ENCODE measurements at regions not wholly inside any gene's neighbourhood (a gene's known extent, or its start where the extent isn't known, plus 50 kb on each side); places are given as distances from the start of the nearest gene placed in this dataset.
"Not testable (repeated sequence)": the region's sequence is repeated elsewhere in the genome, so short reads cannot be mapped to it uniquely, and the experiment has no call there.

DNA sequence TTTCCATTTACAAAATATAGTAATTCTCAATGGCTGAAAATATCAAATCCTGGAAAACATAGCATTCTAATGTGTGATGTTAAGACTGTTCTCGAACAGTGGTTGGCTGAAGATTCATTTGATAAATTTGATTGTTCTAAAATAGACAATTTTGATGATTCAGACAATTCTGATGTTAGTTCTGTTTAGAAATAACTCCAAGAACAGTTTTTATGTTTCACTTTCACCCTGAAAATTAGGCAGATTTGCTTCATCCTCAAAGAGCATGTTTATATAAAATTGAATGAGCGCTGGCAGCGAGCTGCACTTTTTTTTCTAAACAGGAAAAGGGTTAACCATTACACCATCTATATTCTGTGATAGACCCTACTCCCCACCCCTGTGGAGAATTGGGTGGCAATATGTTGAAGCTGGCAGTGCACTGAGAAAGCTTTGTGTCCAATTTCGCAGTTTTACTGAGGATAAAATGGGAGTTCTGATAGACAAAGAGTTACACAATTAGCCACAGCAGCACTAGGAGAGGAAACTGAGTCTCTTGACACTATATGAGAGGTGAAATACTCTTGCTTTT is 69.6 kb upstream of the TMED7 start:
- Histone ChIP-seq H3K27me3 (no peaks in the 10 kb centered on the region), H3K9me3 (no peaks in the 10 kb centered on the region), H3K36me3 (no peaks in the 10 kb centered on the region), H3K4me3 (no peak overlapping the region), H3K4me1 (no peaks in the 10 kb centered on the region), H3K27ac (no peak overlapping the region)
- intact Hi-C loops (cut with DNase I; ENCODE audit: low total_unique reads) = no loop called here
- no peak for TF ChIP-seq POLR2AphosphoS5 (IDR thresholded peaks at IDR 0.05)
- TF ChIP-seq, protein P1, sequence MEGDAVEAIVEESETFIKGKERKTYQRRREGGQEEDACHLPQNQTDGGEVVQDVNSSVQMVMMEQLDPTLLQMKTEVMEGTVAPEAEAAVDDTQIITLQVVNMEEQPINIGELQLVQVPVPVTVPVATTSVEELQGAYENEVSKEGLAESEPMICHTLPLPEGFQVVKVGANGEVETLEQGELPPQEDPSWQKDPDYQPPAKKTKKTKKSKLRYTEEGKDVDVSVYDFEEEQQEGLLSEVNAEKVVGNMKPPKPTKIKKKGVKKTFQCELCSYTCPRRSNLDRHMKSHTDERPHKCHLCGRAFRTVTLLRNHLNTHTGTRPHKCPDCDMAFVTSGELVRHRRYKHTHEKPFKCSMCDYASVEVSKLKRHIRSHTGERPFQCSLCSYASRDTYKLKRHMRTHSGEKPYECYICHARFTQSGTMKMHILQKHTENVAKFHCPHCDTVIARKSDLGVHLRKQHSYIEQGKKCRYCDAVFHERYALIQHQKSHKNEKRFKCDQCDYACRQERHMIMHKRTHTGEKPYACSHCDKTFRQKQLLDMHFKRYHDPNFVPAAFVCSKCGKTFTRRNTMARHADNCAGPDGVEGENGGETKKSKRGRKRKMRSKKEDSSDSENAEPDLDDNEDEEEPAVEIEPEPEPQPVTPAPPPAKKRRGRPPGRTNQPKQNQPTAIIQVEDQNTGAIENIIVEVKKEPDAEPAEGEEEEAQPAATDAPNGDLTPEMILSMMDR (IDR thresholded peaks at IDR 0.05) = no peak
- no peak for DNase-seq (ENCODE audit: low spot score in 2 of 2)

DNA sequence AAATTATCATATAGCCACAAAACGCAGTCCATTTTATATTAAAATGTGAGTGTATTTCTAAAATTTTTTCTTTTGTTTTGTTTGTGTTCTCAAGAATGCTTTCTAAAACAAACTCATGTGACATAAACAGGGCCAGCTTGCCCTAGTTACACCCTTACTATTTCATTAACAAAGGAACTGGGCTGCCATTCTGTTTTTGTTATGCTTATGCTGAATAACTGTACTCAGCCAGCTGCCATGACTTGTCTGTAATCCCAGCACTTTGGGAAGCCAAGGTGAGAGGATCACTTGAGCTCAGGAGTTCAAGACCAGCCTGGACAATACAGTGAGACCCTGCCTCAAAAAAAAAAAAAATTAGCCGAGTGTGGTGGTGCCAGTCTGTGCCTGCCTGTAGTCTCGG is 66.0 kb upstream of the TMED7 start:
- H3K27me3 ChIP-seq; H3K36me3 ChIP-seq; H3K4me3 ChIP-seq; H3K4me1 ChIP-seq; H3K27ac ChIP-seq; DNase-seq (ENCODE audit: low spot score in 2 of 2); intact Hi-C loops (cut with DNase I; ENCODE audit: low total_unique reads); H3K9me3 ChIP-seq: not testable (repeated sequence)

DNA sequence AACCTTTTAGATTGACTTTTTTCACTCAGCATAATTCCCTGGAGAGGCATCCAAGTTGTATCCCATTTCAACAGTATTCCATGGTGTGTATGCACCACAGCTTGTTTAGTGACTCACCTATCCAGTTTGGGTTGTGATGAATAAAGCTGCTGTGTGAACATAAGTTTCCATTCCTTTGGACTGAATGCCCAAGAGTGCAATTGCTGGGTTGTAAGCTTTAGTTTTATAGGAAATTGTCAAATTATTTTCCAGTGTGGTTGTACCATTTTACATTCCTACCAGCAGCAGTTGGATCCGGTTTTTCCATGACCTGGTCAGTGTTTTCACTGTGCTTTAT is 60.9 kb upstream of the TMED7 start:
- Histone ChIP-seq H3K4me3 (no peak overlapping the region), H3K4me1 (no peaks in the 10 kb centered on the region), H3K27me3 (no peaks in the 10 kb centered on the region), H3K27ac (peak overlapping the region in 1 of 2 donors; percentile 19), H3K9me3 (no peaks in the 10 kb centered on the region), H3K36me3 (no peaks in the 10 kb centered on the region)
- no peak for TF ChIP-seq POLR2AphosphoS5 (IDR thresholded peaks at IDR 0.05)
- intact Hi-C loops (cut with DNase I; ENCODE audit: low total_unique reads) = no loop called here
- DNase-seq (ENCODE audit: low spot score in 2 of 2) = no peak

DNA sequence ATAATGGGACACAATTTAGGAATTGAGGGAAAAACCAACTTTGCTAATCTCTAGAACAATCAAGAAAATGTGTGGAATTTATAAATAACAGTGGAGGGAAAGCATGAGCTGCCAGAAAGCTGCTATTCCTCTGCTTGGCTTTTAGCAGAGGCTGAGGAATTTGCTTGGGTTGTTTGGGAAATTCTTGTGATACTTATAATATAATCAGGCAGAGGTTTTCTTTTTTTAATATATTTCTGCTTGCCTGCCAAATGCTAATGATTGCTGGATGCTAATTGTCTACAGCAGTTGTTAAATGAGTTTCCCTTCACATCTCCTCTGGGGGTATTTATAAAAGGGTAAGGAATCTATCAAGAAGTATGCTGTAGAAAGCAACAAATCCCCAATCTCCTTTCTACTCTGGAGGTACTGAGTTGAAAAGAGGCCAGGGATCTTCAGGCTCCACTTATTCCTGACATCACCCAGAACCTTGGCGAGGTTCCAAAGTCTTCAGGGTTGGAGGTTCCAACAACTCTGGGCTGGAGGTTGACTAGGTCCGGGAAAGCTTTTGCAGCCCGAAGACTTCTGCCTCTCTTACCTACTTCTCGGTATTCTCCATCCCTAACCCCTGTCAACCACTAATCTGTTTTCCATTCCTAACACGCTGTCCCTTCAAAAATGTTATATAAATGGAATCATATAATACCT is 60.4 kb upstream of the TMED7 start:
- H3K27me3 ChIP-seq = no peaks in the 10 kb centered on the region
- H3K4me3 ChIP-seq = no peak overlapping the region
- no peak for TF ChIP-seq POLR2A (IDR thresholded peaks at IDR 0.05)
- TF ChIP-seq, protein P1 (IDR thresholded peaks at IDR 0.05) = no peak
- TF ChIP-seq POLR2AphosphoS5 (IDR thresholded peaks at IDR 0.05) = no peak
- H3K27ac ChIP-seq = peak overlapping the region in 1 of 2 donors; percentile 19
- DNase-seq (ENCODE audit: low spot score in 2 of 2) = no peak
- no peaks in the 10 kb centered on the region for H3K36me3 ChIP-seq
- H3K9me3 ChIP-seq = no peaks in the 10 kb centered on the region
- intact Hi-C loops (cut with DNase I; ENCODE audit: low total_unique reads) = no loop called here
- H3K4me1 ChIP-seq = no peaks in the 10 kb centered on the region

DNA sequence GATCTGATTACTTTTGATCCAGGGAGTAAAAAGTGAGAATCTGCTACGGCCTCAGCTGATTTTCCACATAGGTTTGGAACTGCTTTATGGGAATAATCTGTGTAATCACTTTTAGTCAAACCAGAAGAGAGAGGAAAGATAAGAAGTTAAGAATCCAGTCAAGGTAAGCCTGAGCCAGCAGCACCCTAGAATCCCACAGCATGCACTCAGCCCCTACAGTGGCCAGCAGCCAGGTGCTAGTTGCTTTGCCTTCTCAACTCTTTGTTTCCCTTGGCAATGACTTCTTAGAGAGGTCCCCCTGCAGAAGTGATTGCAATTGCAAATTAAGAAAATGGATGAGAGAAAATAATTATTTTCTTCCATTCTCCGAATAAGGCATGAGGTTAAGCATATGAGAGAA is 59.7 kb upstream of the TMED7 start:
- Histone ChIP-seq H3K4me3 (no peak overlapping the region), H3K4me1 (no peaks in the 10 kb centered on the region), H3K27me3 (no peaks in the 10 kb centered on the region), H3K36me3 (no peaks in the 10 kb centered on the region), H3K9me3 (no peaks in the 10 kb centered on the region), H3K27ac (peak overlapping the region in 1 of 2 donors; percentile 38)
- no peak for DNase-seq (ENCODE audit: low spot score in 2 of 2)
- intact Hi-C loops (cut with DNase I; ENCODE audit: low total_unique reads) = no loop called here
- TF ChIP-seq, protein P1 (IDR thresholded peaks at IDR 0.05) = no peak
- TF ChIP-seq POLR2AphosphoS5 (IDR thresholded peaks at IDR 0.05) = no peak
- no peak for TF ChIP-seq POLR2A (IDR thresholded peaks at IDR 0.05)

DNA sequence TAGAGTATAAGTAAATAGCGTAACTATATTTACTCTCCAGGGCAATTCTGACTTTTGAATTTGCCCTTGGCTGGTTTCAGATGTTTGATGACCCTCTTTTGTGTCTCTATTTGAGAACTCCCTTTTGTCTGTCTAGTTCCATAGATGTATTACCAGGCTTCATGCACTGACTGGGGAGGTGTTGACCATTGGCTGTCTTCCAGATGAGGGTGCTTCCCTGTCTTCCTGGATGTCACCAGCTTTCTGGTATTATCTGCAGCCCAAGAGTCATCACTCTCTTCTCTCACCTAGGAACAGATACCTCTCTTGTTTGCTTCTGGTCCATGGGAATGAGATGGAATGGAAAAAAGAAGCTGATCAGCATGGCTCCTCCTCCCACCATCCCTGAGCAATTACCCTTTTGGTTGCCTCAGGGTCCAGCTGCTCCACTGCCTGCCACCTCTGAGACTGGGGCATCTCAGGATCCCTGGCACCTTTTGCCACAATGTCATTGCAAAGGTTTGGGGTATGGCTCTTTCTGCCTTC is 58.7 kb upstream of the TMED7 start:
- intact Hi-C loops (cut with DNase I; ENCODE audit: low total_unique reads) = no loop called here
- H3K27ac ChIP-seq = no peak overlapping the region
- no peak for DNase-seq (ENCODE audit: low spot score in 2 of 2)
- H3K9me3 ChIP-seq = no peaks in the 10 kb centered on the region
- no peaks in the 10 kb centered on the region for H3K27me3 ChIP-seq
- no peak overlapping the region for H3K4me3 ChIP-seq
- no peaks in the 10 kb centered on the region for H3K4me1 ChIP-seq
- no peaks in the 10 kb centered on the region for H3K36me3 ChIP-seq
- TF ChIP-seq POLR2AphosphoS5 (IDR thresholded peaks at IDR 0.05) (no peak), POLR2A (IDR thresholded peaks at IDR 0.05) (no peak)
- TF ChIP-seq, protein P1 (IDR thresholded peaks at IDR 0.05) = no peak
